Neural cell (in vitro differentiated cells): ENCODE measurements at regions not wholly inside any gene's neighbourhood (a gene's known extent, or its start where the extent isn't known, plus 50 kb on each side); places are given as distances from the start of the nearest gene placed in this dataset.

ENCODE experiments used
- H2AFZ ChIP-seq: fragments of 200-600, 300-800 bp; sonication (generic), shearing (Covaris generic); 2 replicates; pipeline ENCODE4 v1.6.0; 2014; ENCODE audit warnings: low read depth, mild to moderate bottlenecking, antibody characterized with exemption, low read length, moderate library complexity
- H3F3A ChIP-seq: fragments of 200-600 bp; shearing (Covaris generic); 2 replicates; pipeline ENCODE4 v1.6.1; 2016; ENCODE audit warnings: mild to moderate bottlenecking, moderate library complexity, mixed read lengths, antibody characterized with exemption, low read length; ENCODE audit not compliant: insufficient read depth, poor library complexity, severe bottlenecking
- H3K27ac ChIP-seq: fragments of 200-600, 300-800 bp; sonication (generic), shearing (Covaris generic); 2 replicates; pipeline ENCODE4 v1.5.1; 2014; ENCODE audit warnings: mild to moderate bottlenecking, low read length, moderate library complexity
- H3K27me3 ChIP-seq: fragments of 300-800, 200-600 bp; sonication (generic), shearing (Covaris generic); 2 replicates; pipeline ENCODE4 v1.6.0; 2014; ENCODE audit warnings: mild to moderate bottlenecking, low read depth, low read length, moderate library complexity; ENCODE audit not compliant: insufficient read depth
- H3K36me3 ChIP-seq: fragments of 300-800, 200-600 bp; sonication (generic), shearing (Covaris generic); 2 replicates; pipeline ENCODE4 v1.5.1; 2014; ENCODE audit warnings: mild to moderate bottlenecking, antibody characterized with exemption, low read length, moderate library complexity; ENCODE audit not compliant: insufficient read depth
- H3K4me2 ChIP-seq: fragments of 300-800, 200-600 bp; sonication (generic), shearing (Covaris generic); 2 replicates; pipeline ENCODE4 v1.6.0; 2014; ENCODE audit warnings: mild to moderate bottlenecking, low read length
- H3K4me3 ChIP-seq: fragments of 300-800, 200-600 bp; sonication (generic), shearing (Covaris generic); 2 replicates; pipeline ENCODE4 v1.5.1; 2014; ENCODE audit warnings: mild to moderate bottlenecking, low read length, moderate library complexity
- H3K79me2 ChIP-seq: fragments of 200-600 bp; shearing (Covaris generic); replicated peaks from 2 replicates; pipeline ENCODE4 v1.6.0; 2014; ENCODE audit warnings: mild to moderate bottlenecking, low read length, moderate library complexity; ENCODE audit not compliant: insufficient read depth
- H3K9ac ChIP-seq: fragments of 300-800, 200-600 bp; sonication (generic), shearing (Covaris generic); 2 replicates; pipeline ENCODE4 v1.6.1; 2016; ENCODE audit warnings: mild to moderate bottlenecking, low read length, mixed read lengths
- H3K9me2 ChIP-seq: fragments of 200-600 bp; shearing (Covaris generic); 2 replicates; pipeline ENCODE4 v1.6.1; 2016; ENCODE audit warnings: mild to moderate bottlenecking, low read length, mixed read lengths; ENCODE audit not compliant: insufficient read depth
- H3K9me3 ChIP-seq: fragments of 200-600, 300-800 bp; sonication (generic), shearing (Covaris generic); 2 replicates; pipeline ENCODE4 v1.6.1; 2016; ENCODE audit warnings: mild to moderate bottlenecking, mixed run types, low read length, moderate library complexity, mixed read lengths
- H4K20me1 ChIP-seq: fragments of 200-600 bp; shearing (Covaris generic); 2 replicates; pipeline ENCODE4 v1.6.1; 2016; ENCODE audit warnings: mild to moderate bottlenecking, mixed run types; ENCODE audit not compliant: insufficient read depth
- EP300 ChIP-seq: fragments of 450-650 bp; conservative IDR thresholded peaks from 2 replicates; pipeline ENCODE4 v1.6.1; 2014; ENCODE audit warnings: antibody characterized with exemption, mild to moderate bottlenecking, moderate library complexity; ENCODE audit not compliant: poor library complexity, severe bottlenecking
- EZH2 ChIP-seq: fragments of 200-600, 300-800 bp; shearing (Covaris generic), sonication (generic); IDR thresholded peaks from 2 replicates; pipeline ENCODE4 v1.6.1; 2014; ENCODE audit warnings: antibody characterized with exemption, low read length, borderline replicate concordance, mild to moderate bottlenecking; ENCODE audit not compliant: insufficient read depth, poor library complexity, severe bottlenecking
- MXI1 ChIP-seq: fragments of 450-650 bp; conservative IDR thresholded peaks from 2 replicates; pipeline ENCODE4 v1.6.1; 2014; ENCODE audit warnings: antibody characterized with exemption, mild to moderate bottlenecking; ENCODE audit not compliant: poor library complexity, severe bottlenecking
- POLR2AphosphoS5 ChIP-seq: IDR thresholded peaks from 2 replicates; pipeline ENCODE4 v1.6.1; 2012
- RAD21 ChIP-seq: fragments of 450-650 bp; conservative IDR thresholded peaks from 2 replicates; pipeline ENCODE4 v1.6.1; 2014; ENCODE audit warnings: antibody characterized with exemption, mild to moderate bottlenecking, moderate library complexity
- REST ChIP-seq: IDR thresholded peaks from 2 replicates; pipeline ENCODE4 v1.6.1; 2012; ENCODE audit warnings: borderline replicate concordance
- TAF1 ChIP-seq: IDR thresholded peaks from 2 replicates; pipeline ENCODE4 v1.6.1; 2012; ENCODE audit warnings: low read depth
- TF ChIP-seq, protein P1 (sequence below): fragments of 450-650 bp; IDR thresholded peaks from 2 replicates; pipeline ENCODE4 v1.5.1; 2014; ENCODE audit warnings: antibody characterized with exemption, mild to moderate bottlenecking, moderate library complexity; ENCODE audit not compliant: poor library complexity, severe bottlenecking

- Histone ChIP-seq H3K9me3 (no peaks in the 10 kb centered on the region), H3K9me2 (no peaks in the 10 kb centered on the region), H3K4me3 (no peak overlapping the region), H3K27ac (no peak overlapping the region), H3F3A (no peaks in the 10 kb centered on the region), H2AFZ (no peak overlapping the region), H3K36me3 (no peaks in the 10 kb centered on the region), H3K9ac (no peak overlapping the region), H3K4me2 (no peak overlapping the region), H3K27me3 (no peaks in the 10 kb centered on the region), H4K20me1 (no peaks in the 10 kb centered on the region), H3K79me2 (no peaks in the 10 kb centered on the region)
- TF ChIP-seq TAF1 = no peak
- no peak for TF ChIP-seq EZH2
- TF ChIP-seq RAD21 = no peak
- no peak for TF ChIP-seq MXI1
- TF ChIP-seq, protein P1, sequence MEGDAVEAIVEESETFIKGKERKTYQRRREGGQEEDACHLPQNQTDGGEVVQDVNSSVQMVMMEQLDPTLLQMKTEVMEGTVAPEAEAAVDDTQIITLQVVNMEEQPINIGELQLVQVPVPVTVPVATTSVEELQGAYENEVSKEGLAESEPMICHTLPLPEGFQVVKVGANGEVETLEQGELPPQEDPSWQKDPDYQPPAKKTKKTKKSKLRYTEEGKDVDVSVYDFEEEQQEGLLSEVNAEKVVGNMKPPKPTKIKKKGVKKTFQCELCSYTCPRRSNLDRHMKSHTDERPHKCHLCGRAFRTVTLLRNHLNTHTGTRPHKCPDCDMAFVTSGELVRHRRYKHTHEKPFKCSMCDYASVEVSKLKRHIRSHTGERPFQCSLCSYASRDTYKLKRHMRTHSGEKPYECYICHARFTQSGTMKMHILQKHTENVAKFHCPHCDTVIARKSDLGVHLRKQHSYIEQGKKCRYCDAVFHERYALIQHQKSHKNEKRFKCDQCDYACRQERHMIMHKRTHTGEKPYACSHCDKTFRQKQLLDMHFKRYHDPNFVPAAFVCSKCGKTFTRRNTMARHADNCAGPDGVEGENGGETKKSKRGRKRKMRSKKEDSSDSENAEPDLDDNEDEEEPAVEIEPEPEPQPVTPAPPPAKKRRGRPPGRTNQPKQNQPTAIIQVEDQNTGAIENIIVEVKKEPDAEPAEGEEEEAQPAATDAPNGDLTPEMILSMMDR = no peak
- no peak for TF ChIP-seq REST
Measured at GRCh38 chr1:101081496-101082488, 56.2 kb upstream of the DPH5 start.

DNA sequence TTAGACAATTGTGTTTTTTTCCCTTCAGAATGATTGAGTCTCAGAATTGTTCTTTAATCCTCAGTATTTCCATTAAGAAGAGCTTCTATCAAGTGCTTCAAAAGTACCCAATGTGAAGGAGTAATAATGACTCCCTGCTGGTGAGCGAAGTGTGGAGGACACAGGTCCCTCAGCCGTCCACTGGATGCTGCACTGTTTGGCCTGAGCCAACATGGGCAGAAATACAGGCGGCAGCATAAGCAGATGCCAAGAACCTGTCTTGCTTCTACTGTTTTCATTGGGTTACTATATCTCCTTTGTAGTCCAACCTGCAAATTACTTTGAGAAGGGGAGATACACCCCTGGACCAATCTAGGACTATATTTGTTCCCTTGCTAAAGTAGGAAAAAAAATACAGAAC is 55.3 kb upstream of the DPH5 start:
- H3K79me2 ChIP-seq = no peaks in the 10 kb centered on the region
- H3F3A ChIP-seq = no peaks in the 10 kb centered on the region
- H3K36me3 ChIP-seq = no peaks in the 10 kb centered on the region
- H2AFZ ChIP-seq = no peak overlapping the region
- H4K20me1 ChIP-seq = no peaks in the 10 kb centered on the region
- H3K4me3 ChIP-seq = no peak overlapping the region
- no peak overlapping the region for H3K9ac ChIP-seq
- no peak overlapping the region for H3K4me2 ChIP-seq
- H3K27ac ChIP-seq = no peak overlapping the region
- TF ChIP-seq TAF1 (no peak), REST (no peak), EP300 (no peak), POLR2AphosphoS5 (no peak), RAD21 (no peak)
- TF ChIP-seq, protein P1 = no peak
- no peaks in the 10 kb centered on the region for H3K9me2 ChIP-seq
- no peaks in the 10 kb centered on the region for H3K9me3 ChIP-seq
- no peaks in the 10 kb centered on the region for H3K27me3 ChIP-seq
